OCI-LY3 (cell line): ENCODE measurements at regions not wholly inside any gene's neighbourhood (a gene's known extent, or its start where the extent isn't known, plus 50 kb on each side); places are given as distances from the start of the nearest gene placed in this dataset.
A peak's percentile ranks its signal among the peaks of the same experiment; 100 is the strongest.

Source experiments
- H2AFZ ChIP-seq: fragments of 200-600, 300-600 bp; shearing (Covaris generic); 2 replicates; pipeline ENCODE4 v1.6.0; 2014; ENCODE audit warnings: antibody characterized with exemption, low read depth, low read length
- H3K27ac ChIP-seq: fragments of 200-600, 300-600 bp; sonication (generic); 2 replicates; pipeline ENCODE4 v1.5.1; 2014; ENCODE audit warnings: mild to moderate bottlenecking, low read length, moderate library complexity, mixed read lengths
- H3K27me3 ChIP-seq: fragments of 200-600, 300-600 bp; sonication (generic); 2 replicates; pipeline ENCODE4 v1.6.1; 2014; ENCODE audit warnings: low read depth, low read length, mixed read lengths
- H3K36me3 ChIP-seq: fragments of 200-600, 300-600 bp; sonication (generic); replicated peaks from 2 replicates; pipeline ENCODE3; 2014; ENCODE audit warnings: low read depth, low read length, mixed read lengths
- H3K4me1 ChIP-seq: fragments of 300-600, 200-600 bp; sonication (generic); 2 replicates; pipeline ENCODE4 v1.6.1; 2014; ENCODE audit warnings: low read length, mixed read lengths
- H3K4me2 ChIP-seq: fragments of 200-600, 300-600 bp; sonication (generic); 2 replicates; pipeline ENCODE4 v1.6.1; 2014; ENCODE audit warnings: low read length, mixed read lengths
- H3K4me3 ChIP-seq: fragments of 300-600, 200-600 bp; sonication (generic); 2 replicates; pipeline ENCODE4 v1.5.1; 2014; ENCODE audit warnings: antibody characterized with exemption, mild to moderate bottlenecking, low read length, moderate library complexity
- H3K79me2 ChIP-seq: fragments of 300-600, 200-600 bp; shearing (Covaris generic); 2 replicates; pipeline ENCODE4 v1.6.1; 2014; ENCODE audit warnings: mild to moderate bottlenecking, low read length, mixed read lengths
- H3K9ac ChIP-seq: fragments of 300-600, 200-600 bp; shearing (Covaris generic); 2 replicates; pipeline ENCODE4 v1.6.0; 2014; ENCODE audit warnings: mild to moderate bottlenecking, low read length, moderate library complexity
- H3K9me3 ChIP-seq: fragments of 200-600, 300-600 bp; shearing (Covaris generic); 2 replicates; pipeline ENCODE4 v1.6.1; 2014; ENCODE audit warnings: low read length, mixed read lengths; ENCODE audit not compliant: insufficient read depth
- H4K20me1 ChIP-seq: fragments of 200-600, 300-600 bp; sonication (generic); 2 replicates; pipeline ENCODE4 v1.6.1; 2016; ENCODE audit warnings: low read length, mixed read lengths; ENCODE audit not compliant: insufficient read depth
- EZH2phosphoT487 ChIP-seq: fragments of 200-600 bp; shearing (Covaris generic); IDR thresholded peaks from 2 replicates; pipeline ENCODE4 v1.6.1; 2018; ENCODE audit warnings: antibody characterized with exemption, mixed run types, low read depth
- TF ChIP-seq, protein P1 (sequence below): fragments of 200-600, 300-600 bp; sonication (generic); IDR thresholded peaks from 2 replicates; pipeline ENCODE4 v1.5.1; 2014; ENCODE audit warnings: antibody characterized with exemption, low read length, low read depth

DNA sequence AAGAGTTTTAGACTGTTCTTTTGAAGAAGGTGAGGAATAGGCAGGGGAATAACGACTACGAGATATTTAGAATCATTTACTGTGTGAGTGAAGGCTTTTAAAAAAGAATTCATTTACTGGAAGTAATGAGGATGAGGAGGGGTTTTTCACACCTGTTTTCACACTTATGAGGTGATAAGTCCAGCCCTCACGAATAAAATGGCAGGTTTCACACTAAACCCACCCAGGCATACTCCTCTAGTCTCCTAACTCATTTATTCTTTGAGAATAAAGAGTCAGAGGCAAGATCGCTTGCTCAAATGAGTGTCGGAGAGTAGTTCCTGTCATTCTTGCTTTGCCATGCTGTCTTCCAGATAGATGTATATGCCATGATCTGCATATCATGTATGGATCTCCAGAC, 79.0 kb upstream of the ZEB2 start:
- TF ChIP-seq, protein P1, sequence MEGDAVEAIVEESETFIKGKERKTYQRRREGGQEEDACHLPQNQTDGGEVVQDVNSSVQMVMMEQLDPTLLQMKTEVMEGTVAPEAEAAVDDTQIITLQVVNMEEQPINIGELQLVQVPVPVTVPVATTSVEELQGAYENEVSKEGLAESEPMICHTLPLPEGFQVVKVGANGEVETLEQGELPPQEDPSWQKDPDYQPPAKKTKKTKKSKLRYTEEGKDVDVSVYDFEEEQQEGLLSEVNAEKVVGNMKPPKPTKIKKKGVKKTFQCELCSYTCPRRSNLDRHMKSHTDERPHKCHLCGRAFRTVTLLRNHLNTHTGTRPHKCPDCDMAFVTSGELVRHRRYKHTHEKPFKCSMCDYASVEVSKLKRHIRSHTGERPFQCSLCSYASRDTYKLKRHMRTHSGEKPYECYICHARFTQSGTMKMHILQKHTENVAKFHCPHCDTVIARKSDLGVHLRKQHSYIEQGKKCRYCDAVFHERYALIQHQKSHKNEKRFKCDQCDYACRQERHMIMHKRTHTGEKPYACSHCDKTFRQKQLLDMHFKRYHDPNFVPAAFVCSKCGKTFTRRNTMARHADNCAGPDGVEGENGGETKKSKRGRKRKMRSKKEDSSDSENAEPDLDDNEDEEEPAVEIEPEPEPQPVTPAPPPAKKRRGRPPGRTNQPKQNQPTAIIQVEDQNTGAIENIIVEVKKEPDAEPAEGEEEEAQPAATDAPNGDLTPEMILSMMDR = no peak
- no peak for TF ChIP-seq EZH2phosphoT487
- Histone ChIP-seq H3K4me2 (no peak overlapping the region), H3K79me2 (no peaks in the 10 kb centered on the region), H3K27ac (no peak overlapping the region), H3K4me3 (no peak overlapping the region), H3K4me1 (peaks cover 30% of the 10 kb centered on the region), H3K27me3 (peaks cover 53% of the 10 kb centered on the region), H3K36me3 (peaks cover 3% of the 10 kb centered on the region), H4K20me1 (no peaks in the 10 kb centered on the region), H3K9ac (no peak overlapping the region), H2AFZ (no peak overlapping the region), H3K9me3 (peaks cover 10% of the 10 kb centered on the region; the same call in 1 of the 2 replicates)

DNA sequence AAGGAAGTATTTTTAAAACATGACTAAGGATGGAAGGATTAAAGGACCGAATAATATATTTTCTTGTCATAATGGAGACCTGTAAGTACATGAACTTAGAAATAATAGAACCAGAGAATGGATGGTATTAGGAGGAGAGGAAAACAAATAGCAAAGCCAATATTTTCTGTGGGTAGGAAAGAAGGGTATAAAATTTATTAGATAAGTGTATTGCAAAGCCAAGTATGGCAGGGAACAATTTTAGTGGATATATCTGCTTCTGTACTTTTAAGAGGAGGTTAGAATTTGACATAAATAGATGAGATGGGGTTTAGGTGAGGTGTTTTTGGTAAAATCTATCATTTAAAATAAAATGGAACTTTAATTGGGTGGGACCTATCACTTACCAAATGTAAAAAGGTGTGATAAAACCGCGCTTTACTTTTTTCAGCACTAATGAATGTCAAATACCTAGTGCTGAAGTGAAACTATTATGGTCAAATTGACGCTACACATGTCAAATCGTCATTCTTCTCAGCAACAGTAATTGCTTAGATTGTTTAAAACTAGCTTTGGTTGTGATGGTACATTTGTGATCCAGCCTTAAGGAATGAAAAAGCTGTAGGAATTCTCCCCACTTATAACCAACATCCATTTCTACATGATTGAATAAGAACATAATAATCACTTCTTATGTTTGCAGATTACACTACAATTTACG, 78.1 kb upstream of the ZEB2 start:
- H3K27ac ChIP-seq = no peak overlapping the region
- H3K4me1 ChIP-seq = peaks cover 26% of the 10 kb centered on the region
- 0 out of 2 replicates have a peak, but pooled peaks cover 6% of the 10 kb centered on the region for H3K9me3 ChIP-seq
- H2AFZ ChIP-seq = no peak overlapping the region
- no peaks in the 10 kb centered on the region for H3K79me2 ChIP-seq
- TF ChIP-seq EZH2phosphoT487 = no peak
- TF ChIP-seq, protein P1 = no peak
- H3K36me3 ChIP-seq = no peaks in the 10 kb centered on the region
- H3K4me2 ChIP-seq = no peak overlapping the region
- no peak overlapping the region for H3K9ac ChIP-seq
- peaks cover 57% of the 10 kb centered on the region for H3K27me3 ChIP-seq
- H3K4me3 ChIP-seq = no peak overlapping the region
- no peaks in the 10 kb centered on the region for H4K20me1 ChIP-seq

DNA sequence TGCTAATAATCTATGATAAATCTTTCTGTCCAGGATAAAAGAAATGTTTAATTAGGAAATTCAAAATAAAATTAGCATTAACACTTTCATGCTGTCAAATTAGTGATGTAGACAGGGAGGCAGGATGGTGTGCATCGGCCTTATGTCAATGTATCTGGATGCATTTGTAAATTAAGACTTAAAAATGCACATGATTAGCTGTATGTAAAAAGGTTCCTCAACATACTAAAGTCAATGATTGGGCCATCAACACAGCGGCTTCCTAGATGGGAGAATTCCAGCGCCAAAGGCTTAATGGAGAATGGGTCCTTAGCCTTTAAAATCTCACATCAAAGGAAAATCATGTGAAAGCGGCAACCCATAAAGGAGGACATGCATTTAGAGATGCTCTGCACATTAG, 77.5 kb upstream of the ZEB2 start:
- Histone ChIP-seq H2AFZ (no peak overlapping the region), H3K36me3 (no peaks in the 10 kb centered on the region), H3K9ac (no peak overlapping the region), H3K4me3 (no peak overlapping the region), H4K20me1 (no peaks in the 10 kb centered on the region), H3K79me2 (no peaks in the 10 kb centered on the region), H3K27me3 (peaks cover 61% of the 10 kb centered on the region), H3K4me2 (no peak overlapping the region), H3K27ac (no peak overlapping the region), H3K9me3 (0 out of 2 replicates have a peak, but pooled peaks cover 6% of the 10 kb centered on the region), H3K4me1 (peaks cover 28% of the 10 kb centered on the region)
- no peak for TF ChIP-seq EZH2phosphoT487
- TF ChIP-seq, protein P1 = no peak

DNA sequence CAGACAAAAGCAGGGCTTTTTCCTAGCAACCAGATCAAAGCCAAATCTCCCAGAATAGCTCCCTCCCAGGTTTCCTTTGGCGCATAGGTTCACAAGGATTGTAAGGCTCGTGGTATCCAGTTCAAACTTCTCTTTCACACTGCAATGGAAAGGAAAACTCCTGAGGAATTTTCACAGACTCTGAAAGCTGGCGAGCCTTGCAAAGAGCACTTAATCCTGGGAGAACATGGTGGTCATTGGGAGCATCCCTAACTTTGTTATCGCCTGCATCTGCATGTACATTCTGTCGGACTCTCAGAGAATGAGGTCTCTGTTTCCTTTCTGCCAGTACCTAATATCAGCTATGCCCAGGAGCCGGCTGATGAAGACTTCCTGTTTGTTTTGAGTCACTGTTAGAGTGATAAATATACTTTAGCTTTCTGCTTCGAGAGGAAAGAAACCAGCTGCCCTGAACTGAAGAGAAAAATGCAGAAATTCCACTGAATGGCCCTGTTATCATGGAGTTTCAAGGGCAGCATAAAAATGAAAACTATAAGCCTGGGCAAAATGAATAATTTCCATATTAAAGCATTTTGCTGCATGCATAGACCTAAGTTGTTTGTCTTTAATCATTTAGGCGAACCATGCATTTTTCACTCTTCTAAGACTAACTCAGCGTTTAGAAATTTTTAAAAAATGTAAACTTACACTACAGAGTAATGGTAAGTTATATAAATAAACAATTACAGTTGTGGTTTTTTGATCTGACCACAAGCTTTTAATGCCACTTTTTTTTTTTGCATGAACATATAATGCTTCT, 76.4 kb upstream of the ZEB2 start:
- peaks cover 71% of the 10 kb centered on the region for H3K27me3 ChIP-seq
- peak overlapping the region; percentile 67 for H3K4me3 ChIP-seq
- 0 out of 2 replicates have a peak, but pooled peaks cover 6% of the 10 kb centered on the region for H3K9me3 ChIP-seq
- H4K20me1 ChIP-seq = no peaks in the 10 kb centered on the region
- H3K36me3 ChIP-seq = no peaks in the 10 kb centered on the region
- peaks cover 29% of the 10 kb centered on the region for H3K4me1 ChIP-seq
- TF ChIP-seq, protein P1 = no peak
- no peak for TF ChIP-seq EZH2phosphoT487
- H3K9ac ChIP-seq = peak overlapping the region; percentile 23; the same call in 1 of the 2 replicates
- peak overlapping the region; percentile 97 for H3K4me2 ChIP-seq
- H3K79me2 ChIP-seq = no peaks in the 10 kb centered on the region
- H3K27ac ChIP-seq = no peak overlapping the region
- 0 out of 2 replicates have a peak overlapping the region, but pooled peaks have one; percentile 14 for H2AFZ ChIP-seq
